SU-DHL-6 (cell line): ENCODE measurements at regions not wholly inside any gene's neighbourhood (a gene's known extent, or its start where the extent isn't known, plus 50 kb on each side); places are given as distances from the start of the nearest gene placed in this dataset.

Source experiments
- H2AFZ ChIP-seq: fragments of 200-600 bp; sonication (generic); 2 replicates; pipeline ENCODE4 v1.6.1; 2014; ENCODE audit warnings: low read depth, mild to moderate bottlenecking, moderate library complexity, mixed read lengths, antibody characterized with exemption, low read length; ENCODE audit not compliant: severe bottlenecking
- H3F3A ChIP-seq: fragments of 200-600 bp; shearing (Covaris generic); 2 replicates; pipeline ENCODE4 v1.6.0; 2016; ENCODE audit warnings: antibody characterized with exemption, mild to moderate bottlenecking; ENCODE audit not compliant: insufficient read depth
- H3K27ac ChIP-seq: fragments of 200-600 bp; sonication (generic); 2 replicates; pipeline ENCODE4 v1.5.1; 2016; ENCODE audit warnings: low read depth, mild to moderate bottlenecking, low read length, moderate library complexity, mixed read lengths
- H3K27me3 ChIP-seq: fragments of 200-600 bp; sonication (generic), shearing (Covaris generic); 2 replicates; pipeline ENCODE4 v1.6.0; 2014; ENCODE audit warnings: mild to moderate bottlenecking, low read length
- H3K36me3 ChIP-seq: fragments of 200-600 bp; sonication (generic); 2 replicates; pipeline ENCODE4 v1.6.1; 2014; ENCODE audit warnings: mild to moderate bottlenecking, low read length, mixed read lengths
- H3K4me2 ChIP-seq: fragments of 300-600, 200-600 bp; shearing (Covaris generic), sonication (generic); 2 replicates; pipeline ENCODE4 v1.6.0; 2014; ENCODE audit warnings: low read length, low read depth, mild to moderate bottlenecking; ENCODE audit not compliant: poor library complexity, severe bottlenecking
- H3K4me3 ChIP-seq: fragments of 200-600 bp; sonication (generic); 2 replicates; pipeline ENCODE4 v1.5.1; 2014; ENCODE audit warnings: antibody characterized with exemption, low read length, mild to moderate bottlenecking, mixed read lengths; ENCODE audit not compliant: insufficient read depth, poor library complexity, severe bottlenecking
- H3K79me2 ChIP-seq: fragments of 200-600 bp; sonication (generic); 2 replicates; pipeline ENCODE4 v1.6.1; 2014; ENCODE audit warnings: mild to moderate bottlenecking, low read length, moderate library complexity; ENCODE audit not compliant: insufficient read depth
- H3K9ac ChIP-seq: fragments of 200-600 bp; sonication (generic); 2 replicates; pipeline ENCODE4 v1.7.0; 2014; ENCODE audit warnings: mild to moderate bottlenecking, low read length
- H3K9me2 ChIP-seq: fragments of 200-600 bp; sonication (generic); replicated peaks from 2 replicates; pipeline ENCODE4 v1.6.1; 2014; ENCODE audit warnings: low read length; ENCODE audit not compliant: insufficient read depth
- H3K9me3 ChIP-seq: fragments of 200-600 bp; sonication (generic); 2 replicates; pipeline ENCODE4 v1.6.1; 2014; ENCODE audit warnings: low read length, mixed read lengths; ENCODE audit not compliant: insufficient read depth
- H4K20me1 ChIP-seq: fragments of 200-600 bp; sonication (generic); 2 replicates; pipeline ENCODE4 v1.6.1; 2014; ENCODE audit warnings: low read depth, mild to moderate bottlenecking, antibody characterized with exemption, low read length, moderate library complexity, mixed read lengths
- CTCF ChIP-seq: fragments of 200-600 bp; sonication (generic); IDR thresholded peaks from one replicate; pipeline ENCODE4 v1.5.1; 2017; ENCODE audit warnings: antibody characterized with exemption, mild to moderate bottlenecking, low read length, moderate library complexity; ENCODE audit not compliant: insufficient read depth, poor library complexity, severe bottlenecking
- EZH2phosphoT487 ChIP-seq: fragments of 200-600 bp; sonication (generic), shearing (Covaris generic); conservative IDR thresholded peaks from 2 replicates; pipeline ENCODE4 v1.6.1; 2018; ENCODE audit warnings: mild to moderate bottlenecking, antibody characterized with exemption, low read length, moderate library complexity, mixed read lengths

- Histone ChIP-seq H3K27ac (no peak overlapping the region), H4K20me1 (no peaks in the 10 kb centered on the region), H3K4me2 (no peak overlapping the region), H3K27me3 (no peaks in the 10 kb centered on the region), H3F3A (no peaks in the 10 kb centered on the region), H3K4me3 (no peak overlapping the region), H2AFZ (no peak overlapping the region), H3K9me3 (no peaks in the 10 kb centered on the region), H3K79me2 (no peaks in the 10 kb centered on the region), H3K36me3 (no peaks in the 10 kb centered on the region), H3K9me2 (no peaks in the 10 kb centered on the region), H3K9ac (no peak overlapping the region)
- TF ChIP-seq EZH2phosphoT487, result no peak
- TF ChIP-seq CTCF, result no peak
Observed at GRCh38 chr16:51442141-51442870, 291.2 kb upstream of the SALL1 start.

- no peak overlapping the region for H3K4me3 ChIP-seq
- no peaks in the 10 kb centered on the region for H3K27me3 ChIP-seq
- no peaks in the 10 kb centered on the region for H3K79me2 ChIP-seq
- no peak overlapping the region for H3K27ac ChIP-seq
- no peaks in the 10 kb centered on the region for H3F3A ChIP-seq
- H3K9me2 ChIP-seq, result no peaks in the 10 kb centered on the region
- TF ChIP-seq CTCF (no peak), EZH2phosphoT487 (no peak)
- no peaks in the 10 kb centered on the region for H4K20me1 ChIP-seq
- no peak overlapping the region for H3K4me2 ChIP-seq
- no peaks in the 10 kb centered on the region for H3K9me3 ChIP-seq
- H3K36me3 ChIP-seq, result no peaks in the 10 kb centered on the region
- no peak overlapping the region for H2AFZ ChIP-seq
- H3K9ac ChIP-seq, result no peak overlapping the region
Observed at GRCh38 chr16:51440131-51440889, 289.2 kb upstream of the SALL1 start.

GRCh38 chr16:51439271-51439670 is 288.2 kb upstream of the SALL1 start:
- Histone ChIP-seq H3K9me3 (no peaks in the 10 kb centered on the region), H3K36me3 (no peaks in the 10 kb centered on the region), H3K4me2 (no peak overlapping the region), H3K4me3 (no peak overlapping the region), H3F3A (no peaks in the 10 kb centered on the region), H3K9me2 (no peaks in the 10 kb centered on the region), H2AFZ (no peak overlapping the region), H3K9ac (no peak overlapping the region), H3K79me2 (no peaks in the 10 kb centered on the region), H3K27me3 (no peaks in the 10 kb centered on the region), H4K20me1 (no peaks in the 10 kb centered on the region), H3K27ac (no peak overlapping the region)
- TF ChIP-seq EZH2phosphoT487 (no peak), CTCF (no peak)
